GM21786 (cell line): ENCODE measurements at regions not wholly inside any gene's neighbourhood (a gene's known extent, or its start where the extent isn't known, plus 50 kb on each side); places are given as distances from the start of the nearest gene placed in this dataset.

Experiments used
- ATAC-seq: cut with Tn5 transposase; IDR thresholded peaks from one replicate; pipeline ENCODE4 v1.9.1; 2021; ENCODE audit not compliant: unreplicated experiment

GRCh38 chr4:12880844-12881243 lies 603.3 kb downstream of the RAB28 start:
- no peak for ATAC-seq

- ATAC-seq = no peak
Observed at GRCh38 chr4:12879496-12879895, 604.6 kb downstream of the RAB28 start.

GRCh38 chr4:12875640-12876243 lies 608.4 kb downstream of the RAB28 start:
- no peak for ATAC-seq

- ATAC-seq = no peak
Observed at GRCh38 chr4:12873351-12873750, 610.8 kb downstream of the RAB28 start.

GRCh38 chr4:12861422-12861821 lies 622.7 kb downstream of the RAB28 start:
- ATAC-seq = no peak

- peak; percentile 58 for ATAC-seq
Observed at GRCh38 chr4:12852338-12853307, 631.5 kb downstream of the RAB28 start.

GRCh38 chr4:12846368-12846767 lies 637.8 kb downstream of the RAB28 start:
- no peak for ATAC-seq

- ATAC-seq = no peak
Observed at GRCh38 chr4:12844141-12844540, 640.0 kb downstream of the RAB28 start.

GRCh38 chr4:12827966-12828365 lies 656.2 kb downstream of the RAB28 start:
- ATAC-seq = no peak

GRCh38 chr4:12791536-12791935 lies 692.6 kb downstream of the RAB28 start:
- ATAC-seq = no peak

GRCh38 chr4:12787261-12787660 lies 696.9 kb downstream of the RAB28 start:
- no peak for ATAC-seq

GRCh38 chr4:12778706-12779105 lies 705.4 kb downstream of the RAB28 start:
- ATAC-seq = no peak

GRCh38 chr4:12778191-12778590 lies 705.9 kb downstream of the RAB28 start:
- ATAC-seq = no peak

GRCh38 chr4:12770351-12770750 lies 713.8 kb downstream of the RAB28 start:
- no peak for ATAC-seq

- no peak for ATAC-seq
Observed at GRCh38 chr4:12761694-12762093, 722.4 kb downstream of the RAB28 start.

- no peak for ATAC-seq
Observed at GRCh38 chr4:12747154-12747553, 737.0 kb downstream of the RAB28 start.

- ATAC-seq = no peak
Observed at GRCh38 chr4:12746221-12746620, 737.9 kb downstream of the RAB28 start.

GRCh38 chr4:12734586-12734985 lies 749.6 kb downstream of the RAB28 start:
- no peak for ATAC-seq

GRCh38 chr4:12729384-12729783 lies 754.8 kb downstream of the RAB28 start:
- ATAC-seq = no peak

- no peak for ATAC-seq
Observed at GRCh38 chr4:12724510-12724909, 759.6 kb downstream of the RAB28 start.

GRCh38 chr4:12723849-12724447 lies 760.2 kb downstream of the RAB28 start:
- no peak for ATAC-seq

- no peak for ATAC-seq
Observed at GRCh38 chr4:12716896-12717295, 767.2 kb downstream of the RAB28 start.
